Breast epithelium (tissue), 3 donors: ENCODE measurements at regions not wholly inside any gene's neighbourhood (a gene's known extent, or its start where the extent isn't known, plus 50 kb on each side); places are given as distances from the start of the nearest gene placed in this dataset.

Source experiments
- POLR2A ChIP-seq: fragments of 450-650 bp; IDR thresholded peaks from one replicate; pipeline ENCODE4 v1.6.1; 2016; ENCODE audit warnings: antibody characterized with exemption, mild to moderate bottlenecking, moderate library complexity
- TF ChIP-seq, protein P1 (sequence below), 3 donors: fragments of 450-650 bp; IDR thresholded peaks; one replicate each; pipeline ENCODE4 v1.5.1; 2016 to 2017; ENCODE audit warnings: antibody characterized with exemption in 3 of 3, mild to moderate bottlenecking in 3 of 3, moderate library complexity in 3 of 3

DNA sequence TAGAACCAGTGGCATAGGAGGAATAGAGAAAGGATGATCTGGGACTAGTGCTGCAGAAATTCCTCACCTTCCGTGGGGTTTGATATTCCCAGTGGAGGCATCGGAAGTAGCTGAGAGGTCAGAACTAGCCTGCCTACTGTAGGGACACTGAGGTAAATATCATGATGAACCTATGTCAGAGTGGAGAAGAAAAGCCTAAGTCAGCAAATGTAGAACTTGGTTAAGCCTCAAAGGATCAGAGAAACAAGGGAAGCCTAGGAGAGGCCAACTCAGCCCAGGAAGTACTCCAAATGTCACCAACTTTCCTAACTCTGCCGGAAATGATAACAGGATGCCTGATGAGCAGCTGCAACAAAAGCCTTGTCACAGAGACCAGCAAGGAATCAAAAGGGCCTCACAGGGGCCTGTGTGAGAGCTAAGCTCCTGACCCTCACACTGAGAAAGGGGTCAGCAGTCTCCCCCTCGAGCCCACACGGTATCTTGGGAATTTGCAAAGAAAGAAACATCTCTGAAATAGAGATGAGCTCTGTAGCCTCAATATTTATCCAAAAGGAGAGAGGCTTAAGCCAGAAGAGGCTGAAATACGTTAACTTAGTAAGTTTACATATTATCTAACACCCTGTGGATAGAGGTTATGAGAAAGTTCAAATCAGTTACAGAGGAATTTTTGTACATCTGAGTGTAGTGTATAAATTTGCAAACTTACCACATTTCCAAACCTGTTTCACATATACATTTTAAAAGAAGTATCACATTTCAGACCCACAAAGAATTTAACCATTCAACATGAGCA lies 1064.3 kb downstream of the DIAPH3 start:
- TF ChIP-seq, protein P1, sequence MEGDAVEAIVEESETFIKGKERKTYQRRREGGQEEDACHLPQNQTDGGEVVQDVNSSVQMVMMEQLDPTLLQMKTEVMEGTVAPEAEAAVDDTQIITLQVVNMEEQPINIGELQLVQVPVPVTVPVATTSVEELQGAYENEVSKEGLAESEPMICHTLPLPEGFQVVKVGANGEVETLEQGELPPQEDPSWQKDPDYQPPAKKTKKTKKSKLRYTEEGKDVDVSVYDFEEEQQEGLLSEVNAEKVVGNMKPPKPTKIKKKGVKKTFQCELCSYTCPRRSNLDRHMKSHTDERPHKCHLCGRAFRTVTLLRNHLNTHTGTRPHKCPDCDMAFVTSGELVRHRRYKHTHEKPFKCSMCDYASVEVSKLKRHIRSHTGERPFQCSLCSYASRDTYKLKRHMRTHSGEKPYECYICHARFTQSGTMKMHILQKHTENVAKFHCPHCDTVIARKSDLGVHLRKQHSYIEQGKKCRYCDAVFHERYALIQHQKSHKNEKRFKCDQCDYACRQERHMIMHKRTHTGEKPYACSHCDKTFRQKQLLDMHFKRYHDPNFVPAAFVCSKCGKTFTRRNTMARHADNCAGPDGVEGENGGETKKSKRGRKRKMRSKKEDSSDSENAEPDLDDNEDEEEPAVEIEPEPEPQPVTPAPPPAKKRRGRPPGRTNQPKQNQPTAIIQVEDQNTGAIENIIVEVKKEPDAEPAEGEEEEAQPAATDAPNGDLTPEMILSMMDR (IDR thresholded peaks at IDR 0.05): no peak
- TF ChIP-seq POLR2A: no peak
